Stimulated activated CD8-positive, alpha-beta memory T cell treated with anti-CD3 and anti-CD28 coated beads, Interleukin-4, amount 100 ng/mL, for 4 hours (primary cell): ENCODE measurements at regions not wholly inside any gene's neighbourhood (a gene's known extent, or its start where the extent isn't known, plus 50 kb on each side); places are given as distances from the start of the nearest gene placed in this dataset.
"Not testable (repeated sequence)": the region's sequence is repeated elsewhere in the genome, so short reads cannot be mapped to it uniquely, and the experiment has no call there.

Experiments
- DNase-seq, 2 donors: peaks; one replicate each; pipeline ENCODE4 v3.0.0-alpha.2; 2020; ENCODE audit warnings: low read depth in 2 of 2, low spot score in 1 of 2

GRCh38 chr5:175347931-175348330 lies 96.1 kb downstream of the DRD1 start:
- DNase-seq: no peak

DNA sequence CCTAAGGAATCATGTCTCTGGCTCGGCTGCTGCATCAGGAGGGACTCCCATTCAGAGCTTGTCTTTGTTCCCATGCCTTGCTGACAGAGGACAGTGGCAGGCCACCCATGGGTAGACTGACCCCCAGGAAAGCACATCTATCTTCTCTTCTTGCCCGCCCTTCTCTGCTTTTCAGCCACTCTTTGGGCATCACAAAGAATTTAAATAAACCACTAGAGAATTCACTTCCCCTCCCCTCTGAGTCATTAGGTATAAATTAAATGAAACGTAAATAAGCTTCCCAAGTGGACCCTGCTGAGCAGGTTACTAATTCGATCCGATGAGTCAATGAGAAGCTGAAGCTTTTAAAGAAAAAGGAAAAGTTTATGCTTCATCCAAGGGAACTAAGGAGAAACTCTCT lies 97.0 kb downstream of the DRD1 start:
- no peak for DNase-seq

DNA sequence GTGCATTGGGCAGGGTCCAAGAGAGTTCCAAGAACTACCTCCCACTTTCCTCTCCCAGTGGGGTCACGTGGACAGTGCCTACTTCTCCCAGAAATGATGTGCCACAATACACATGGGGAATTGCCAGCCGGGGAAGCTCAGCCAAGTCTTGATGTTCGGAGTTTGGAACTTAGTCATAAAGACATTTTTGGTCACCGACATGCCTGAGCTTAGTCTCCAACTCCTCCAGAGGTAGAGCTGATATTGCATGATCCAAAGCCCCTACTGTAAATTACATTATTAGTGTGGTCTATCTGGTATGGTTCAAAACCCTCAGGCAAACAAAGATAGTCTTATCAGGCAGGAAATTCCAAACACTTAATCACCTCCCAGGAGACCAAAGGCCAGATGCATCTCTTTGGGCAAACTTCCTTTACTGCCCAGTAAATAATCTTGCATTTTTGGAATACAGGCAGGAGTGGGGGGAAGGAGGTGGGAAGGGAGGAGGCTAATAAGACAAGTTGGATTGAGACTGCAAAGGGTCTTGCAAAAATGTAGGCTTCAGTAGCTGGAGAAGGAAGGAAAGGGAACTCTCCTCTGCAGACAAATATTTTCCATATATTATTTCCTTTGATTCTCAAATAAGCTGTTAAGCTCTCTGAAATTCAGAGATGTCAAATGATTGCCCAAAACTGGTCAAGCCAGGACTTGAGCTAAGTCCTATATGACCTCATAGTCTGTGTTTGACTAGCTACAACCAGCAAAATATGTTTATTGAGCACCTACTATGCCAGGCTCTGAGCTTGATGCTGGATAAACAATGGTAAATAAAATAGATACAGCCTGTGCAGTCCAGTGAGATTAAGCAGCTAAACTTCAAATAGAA lies 99.4 kb downstream of the DRD1 start:
- no peak for DNase-seq

DNA sequence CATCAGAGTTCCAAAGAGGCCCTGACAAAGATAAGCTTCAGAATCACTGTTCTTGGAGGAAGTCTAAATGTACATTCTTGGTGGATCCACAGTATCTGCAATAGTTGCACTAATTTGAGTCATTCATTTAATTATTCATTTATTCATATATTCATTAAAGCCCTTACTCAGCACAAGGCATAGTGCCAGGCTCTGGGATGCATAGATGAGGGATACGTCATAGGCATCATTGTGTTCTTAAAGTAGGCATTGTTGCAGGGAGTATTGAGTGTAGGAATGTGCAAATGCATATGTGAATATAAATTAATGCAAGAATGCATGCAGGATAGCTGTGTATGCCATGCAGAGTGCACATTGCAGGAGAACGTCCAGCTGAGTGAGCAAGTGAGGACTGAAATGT lies 100.7 kb downstream of the DRD1 start:
- DNase-seq: no peak

DNA sequence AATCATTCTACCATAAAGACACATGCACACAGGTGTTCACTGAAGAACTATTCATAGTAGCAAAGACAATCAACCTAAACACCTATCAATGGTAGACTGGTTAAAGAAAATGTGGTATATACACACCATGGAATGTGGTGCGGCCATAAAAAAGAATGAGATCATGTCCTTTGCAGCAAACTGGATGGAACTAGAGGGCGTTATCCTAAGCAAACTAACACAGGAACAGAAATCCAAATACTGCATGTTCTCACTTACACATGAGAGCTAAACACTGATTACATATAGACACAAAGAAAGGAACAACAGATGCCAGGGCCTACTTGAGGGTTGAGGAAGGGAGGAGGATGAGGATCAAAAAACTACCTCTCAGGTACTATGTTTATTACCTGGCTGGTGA lies 103.8 kb downstream of the DRD1 start:
- DNase-seq: no peak

GRCh38 chr5:175337680-175338079 lies 106.3 kb downstream of the DRD1 start:
- no peak for DNase-seq

- no peak for DNase-seq
Measured at GRCh38 chr5:175336781-175337180, 107.2 kb downstream of the DRD1 start.

GRCh38 chr5:175335691-175336090 lies 108.3 kb downstream of the DRD1 start:
- no peak for DNase-seq

DNA sequence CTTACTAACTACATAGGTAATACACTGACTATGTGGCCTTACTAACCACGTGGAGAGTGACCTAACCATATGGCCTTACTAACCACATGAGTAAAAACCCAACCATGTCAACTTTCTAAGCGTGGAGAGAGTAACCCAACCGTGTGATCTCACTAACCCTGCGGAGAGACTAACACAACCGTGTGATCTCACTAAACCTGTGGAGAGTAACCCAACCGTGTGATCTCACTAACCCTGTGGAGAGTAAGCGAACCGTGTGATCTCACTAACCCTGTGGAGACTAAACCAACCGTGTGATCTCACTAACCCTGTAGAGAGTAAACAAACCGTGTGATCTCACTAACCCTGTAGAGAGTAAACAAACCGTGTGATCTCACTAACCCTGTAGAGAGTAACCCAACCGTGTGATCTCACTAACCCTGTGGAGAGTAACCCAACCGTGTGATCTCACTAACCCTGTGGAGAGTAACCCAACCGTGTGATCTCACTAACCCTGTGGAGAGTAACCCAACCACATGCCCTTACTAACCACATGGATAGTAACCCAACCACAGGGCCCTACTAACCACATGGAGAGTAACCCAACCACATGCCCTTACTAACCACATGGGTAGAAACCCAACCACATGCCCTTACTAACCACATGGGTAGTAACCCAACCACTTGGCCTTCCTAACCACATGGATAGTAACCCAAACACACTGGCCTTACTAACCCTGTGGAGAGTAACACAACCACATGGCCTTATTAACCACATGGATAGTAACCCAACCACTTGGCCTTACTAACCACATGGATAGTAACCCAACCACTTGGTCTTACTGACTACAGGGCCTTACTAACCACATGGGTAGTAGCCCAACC lies 112.6 kb downstream of the DRD1 start:
- DNase-seq: not testable (repeated sequence)

GRCh38 chr5:175329976-175330375 lies 114.0 kb downstream of the DRD1 start:
- DNase-seq: no peak

GRCh38 chr5:175328687-175329086 lies 115.3 kb downstream of the DRD1 start:
- no peak for DNase-seq

- no peak for DNase-seq
Measured at GRCh38 chr5:175328176-175328575, 115.8 kb downstream of the DRD1 start.

- DNase-seq: no peak
Measured at GRCh38 chr5:175325681-175326080, 118.3 kb downstream of the DRD1 start.

GRCh38 chr5:175321927-175322532 lies 122.0 kb downstream of the DRD1 start:
- no peak for DNase-seq

- no peak for DNase-seq
Measured at GRCh38 chr5:175319199-175319598, 124.8 kb downstream of the DRD1 start.

DNA sequence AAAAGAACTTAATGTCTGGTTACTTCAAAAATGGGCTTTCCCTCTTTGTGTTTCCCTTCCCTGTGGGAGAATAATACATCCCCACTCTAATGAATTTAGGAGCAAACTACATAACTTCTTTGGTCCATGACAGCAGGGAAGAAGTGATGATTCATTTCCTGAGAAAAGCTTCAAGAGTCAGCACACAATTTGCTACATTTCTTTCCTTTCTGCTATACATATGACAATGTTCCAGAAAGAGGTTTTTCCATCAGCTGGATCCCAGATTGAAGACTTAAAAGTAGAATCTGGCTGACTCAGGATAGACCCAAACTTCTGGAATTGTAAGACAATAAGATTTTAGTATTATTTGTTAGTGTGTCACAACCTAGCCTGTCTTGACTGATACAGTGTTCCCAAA lies 126.1 kb downstream of the DRD1 start:
- no peak for DNase-seq

GRCh38 chr5:175309218-175309810 lies 134.7 kb downstream of the DRD1 start:
- DNase-seq: no peak

DNA sequence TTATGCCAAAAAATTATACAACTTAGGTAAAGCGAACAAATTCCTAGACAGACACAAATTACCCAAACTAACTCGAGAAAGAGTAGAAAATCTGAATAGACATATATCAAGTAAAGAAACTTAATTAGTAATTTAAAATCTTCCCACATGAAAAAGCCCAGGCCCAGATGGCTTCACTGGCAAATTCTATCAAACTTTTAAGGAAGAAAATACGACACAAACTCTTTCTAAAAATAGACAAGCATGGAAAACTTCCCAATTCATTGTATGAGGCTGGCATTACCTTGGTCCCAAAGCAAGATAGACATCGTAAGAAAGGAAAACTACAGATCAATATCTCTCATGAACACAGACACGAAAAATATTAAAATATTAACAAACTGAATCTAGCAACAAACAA lies 135.3 kb downstream of the DRD1 start:
- DNase-seq: no peak

DNA sequence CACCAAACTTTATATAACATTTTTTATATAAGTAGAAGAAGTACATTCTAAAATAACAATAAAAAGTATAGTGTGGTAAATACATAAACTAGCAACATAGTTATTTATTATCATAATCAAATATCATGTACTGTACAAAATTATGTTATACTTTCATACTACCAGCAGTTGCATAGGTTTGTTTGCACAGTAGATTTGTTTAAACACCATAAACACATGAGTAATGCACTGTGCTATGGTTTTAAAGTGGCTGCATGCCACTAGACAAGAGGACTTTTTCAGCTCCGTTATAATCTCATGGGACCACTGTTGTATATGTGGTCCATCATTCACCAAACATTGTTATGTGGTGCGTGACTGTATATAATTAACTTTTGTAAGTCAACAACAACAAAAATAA lies 137.6 kb downstream of the DRD1 start:
- DNase-seq: no peak

GRCh38 chr5:175305251-175305650 lies 138.7 kb downstream of the DRD1 start:
- DNase-seq: no peak

DNA sequence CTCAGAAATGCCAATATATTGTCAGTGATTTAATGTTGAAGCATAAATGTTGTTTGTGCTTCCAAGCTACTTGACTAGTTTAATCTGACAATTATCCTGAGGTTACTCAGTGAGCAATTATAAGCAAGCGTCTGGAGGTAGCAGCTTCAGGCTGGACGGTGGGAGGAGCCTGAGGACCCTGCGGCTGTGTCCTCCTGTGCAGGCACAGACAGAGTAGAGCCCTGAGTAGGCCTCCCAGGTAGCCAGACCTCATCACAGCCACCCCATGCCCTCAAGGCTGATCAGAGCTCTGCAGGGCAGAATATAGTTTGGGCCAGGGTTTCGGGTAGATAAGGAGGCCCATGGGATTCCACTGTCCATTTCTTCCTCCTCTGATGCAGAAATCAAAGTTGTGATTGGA lies 153.6 kb downstream of the DRD1 start:
- DNase-seq: no peak
